ENCODE measurements at regions not wholly inside any gene's neighbourhood (a gene's known extent, or its start where the extent isn't known, plus 50 kb on each side); places are given as distances from the start of the nearest gene placed in this dataset.

DNA sequence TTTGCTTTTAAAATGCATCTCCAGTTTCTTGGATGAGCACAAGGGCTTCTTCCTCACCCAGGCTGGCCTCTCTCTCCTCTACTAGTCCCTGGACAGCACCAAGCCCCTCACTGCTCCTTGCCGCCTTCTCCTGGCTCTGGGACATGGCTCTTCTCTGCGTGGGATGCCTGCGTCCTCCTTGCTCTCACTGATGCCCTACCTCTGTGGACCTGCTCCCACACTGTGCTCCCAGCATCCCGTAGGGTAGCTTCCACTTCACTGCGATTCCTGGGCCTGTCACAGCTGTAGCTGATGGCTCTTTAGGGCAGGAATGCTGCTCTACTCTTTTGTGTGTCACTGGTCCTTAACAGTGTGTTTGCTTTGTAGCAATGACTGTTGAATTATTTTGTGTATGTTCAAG, 136.3 kb downstream of the SNX19 start:
- TF ChIP-seq, protein P1, sequence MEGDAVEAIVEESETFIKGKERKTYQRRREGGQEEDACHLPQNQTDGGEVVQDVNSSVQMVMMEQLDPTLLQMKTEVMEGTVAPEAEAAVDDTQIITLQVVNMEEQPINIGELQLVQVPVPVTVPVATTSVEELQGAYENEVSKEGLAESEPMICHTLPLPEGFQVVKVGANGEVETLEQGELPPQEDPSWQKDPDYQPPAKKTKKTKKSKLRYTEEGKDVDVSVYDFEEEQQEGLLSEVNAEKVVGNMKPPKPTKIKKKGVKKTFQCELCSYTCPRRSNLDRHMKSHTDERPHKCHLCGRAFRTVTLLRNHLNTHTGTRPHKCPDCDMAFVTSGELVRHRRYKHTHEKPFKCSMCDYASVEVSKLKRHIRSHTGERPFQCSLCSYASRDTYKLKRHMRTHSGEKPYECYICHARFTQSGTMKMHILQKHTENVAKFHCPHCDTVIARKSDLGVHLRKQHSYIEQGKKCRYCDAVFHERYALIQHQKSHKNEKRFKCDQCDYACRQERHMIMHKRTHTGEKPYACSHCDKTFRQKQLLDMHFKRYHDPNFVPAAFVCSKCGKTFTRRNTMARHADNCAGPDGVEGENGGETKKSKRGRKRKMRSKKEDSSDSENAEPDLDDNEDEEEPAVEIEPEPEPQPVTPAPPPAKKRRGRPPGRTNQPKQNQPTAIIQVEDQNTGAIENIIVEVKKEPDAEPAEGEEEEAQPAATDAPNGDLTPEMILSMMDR (IDR thresholded peaks at IDR 0.05) = no peak
- TF ChIP-seq, protein P2, sequence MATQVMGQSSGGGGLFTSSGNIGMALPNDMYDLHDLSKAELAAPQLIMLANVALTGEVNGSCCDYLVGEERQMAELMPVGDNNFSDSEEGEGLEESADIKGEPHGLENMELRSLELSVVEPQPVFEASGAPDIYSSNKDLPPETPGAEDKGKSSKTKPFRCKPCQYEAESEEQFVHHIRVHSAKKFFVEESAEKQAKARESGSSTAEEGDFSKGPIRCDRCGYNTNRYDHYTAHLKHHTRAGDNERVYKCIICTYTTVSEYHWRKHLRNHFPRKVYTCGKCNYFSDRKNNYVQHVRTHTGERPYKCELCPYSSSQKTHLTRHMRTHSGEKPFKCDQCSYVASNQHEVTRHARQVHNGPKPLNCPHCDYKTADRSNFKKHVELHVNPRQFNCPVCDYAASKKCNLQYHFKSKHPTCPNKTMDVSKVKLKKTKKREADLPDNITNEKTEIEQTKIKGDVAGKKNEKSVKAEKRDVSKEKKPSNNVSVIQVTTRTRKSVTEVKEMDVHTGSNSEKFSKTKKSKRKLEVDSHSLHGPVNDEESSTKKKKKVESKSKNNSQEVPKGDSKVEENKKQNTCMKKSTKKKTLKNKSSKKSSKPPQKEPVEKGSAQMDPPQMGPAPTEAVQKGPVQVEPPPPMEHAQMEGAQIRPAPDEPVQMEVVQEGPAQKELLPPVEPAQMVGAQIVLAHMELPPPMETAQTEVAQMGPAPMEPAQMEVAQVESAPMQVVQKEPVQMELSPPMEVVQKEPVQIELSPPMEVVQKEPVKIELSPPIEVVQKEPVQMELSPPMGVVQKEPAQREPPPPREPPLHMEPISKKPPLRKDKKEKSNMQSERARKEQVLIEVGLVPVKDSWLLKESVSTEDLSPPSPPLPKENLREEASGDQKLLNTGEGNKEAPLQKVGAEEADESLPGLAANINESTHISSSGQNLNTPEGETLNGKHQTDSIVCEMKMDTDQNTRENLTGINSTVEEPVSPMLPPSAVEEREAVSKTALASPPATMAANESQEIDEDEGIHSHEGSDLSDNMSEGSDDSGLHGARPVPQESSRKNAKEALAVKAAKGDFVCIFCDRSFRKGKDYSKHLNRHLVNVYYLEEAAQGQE (IDR thresholded peaks at IDR 0.05; ENCODE audit: insufficient read depth in 1 of 2, low read depth in 2 of 2, low read length in 1 of 2) = no peak
- TF ChIP-seq TCF7L2 (IDR thresholded peaks at IDR 0.05; ENCODE audit: low read depth, low read length) = no peak

Data from Panc1 (cell line).